ENCODE measurements at regions not wholly inside any gene's neighbourhood (a gene's known extent, or its start where the extent isn't known, plus 50 kb on each side); places are given as distances from the start of the nearest gene placed in this dataset.

- TF ChIP-seq CTCF (IDR thresholded peaks at IDR 0.05) (no peak), ESRRA (CRISPR knock-in tag; IDR thresholded peaks at IDR 0.05; ENCODE audit: borderline replicate concordance) (no peak), ZNF423 (CRISPR knock-in tag; IDR thresholded peaks at IDR 0.05) (no peak), CREM (CRISPR knock-in tag; IDR thresholded peaks at IDR 0.05) (no peak), GABPB1 (CRISPR knock-in tag; IDR thresholded peaks at IDR 0.05) (no peak)
Observed at GRCh38 chr4:11790230-11790629, 361.5 kb upstream of the HS3ST1 start.
